CD14-positive monocyte (primary cell): ENCODE measurements at regions not wholly inside any gene's neighbourhood (a gene's known extent, or its start where the extent isn't known, plus 50 kb on each side); places are given as distances from the start of the nearest gene placed in this dataset.

ENCODE experiments used
- DNase-seq, 3 donors: peaks; one replicate each; pipeline ENCODE4 v3.0.0-alpha.2; 2011 to 2022
- H2AFZ ChIP-seq: 2 replicates; pipeline ENCODE4 v1.6.0; 2012; ENCODE audit warnings: mild to moderate bottlenecking, low read depth, low read length, inconsistent platforms; ENCODE audit not compliant: insufficient read depth, poor library complexity, severe bottlenecking
- H3K27ac ChIP-seq, 2 donors: 1 replicate in 1 of 2; 2 replicates in 1 of 2; pipeline ENCODE4 v1.5.1; 2012 to 2013; ENCODE audit warnings: low read length in 2 of 2, control low read depth in 1 of 2, inconsistent platforms in 1 of 2, low read depth in 1 of 2, mild to moderate bottlenecking in 1 of 2
- H3K27me3 ChIP-seq, 2 donors: one replicate each; pipeline versions ENCODE4 v1.6.0 to v1.6.1; 2011 to 2013; ENCODE audit warnings: low read length in 2 of 2; ENCODE audit not compliant: control insufficient read depth in 2 of 2, insufficient read depth in 2 of 2
- H3K36me3 ChIP-seq, 2 donors: replicated peaks in 1 of 2; 1 replicate in 1 of 2; 2 replicates in 1 of 2; pipeline versions ENCODE4 v1.5.1 to v1.6.1; 2012 to 2013; ENCODE audit warnings: low read length in 2 of 2, control low read depth in 1 of 2, inconsistent platforms in 1 of 2, mild to moderate bottlenecking in 1 of 2; ENCODE audit not compliant: insufficient read depth in 2 of 2, control insufficient read depth in 1 of 2
- H3K4me1 ChIP-seq, 2 donors: 1 replicate in 1 of 2; 2 replicates in 1 of 2; pipeline versions ENCODE4 v1.5.1 to v1.6.1; 2012 to 2013; ENCODE audit warnings: low read length in 2 of 2, control low read depth in 1 of 2, inconsistent platforms in 1 of 2, mild to moderate bottlenecking in 1 of 2, moderate library complexity in 1 of 2; ENCODE audit not compliant: insufficient read depth in 2 of 2, control insufficient read depth in 1 of 2
- H3K4me2 ChIP-seq: replicated peaks from 2 replicates; pipeline ENCODE3; 2012; ENCODE audit warnings: low read length, moderate library complexity, mild to moderate bottlenecking; ENCODE audit not compliant: poor library complexity, severe bottlenecking; ENCODE audit errors: extremely low read depth
- H3K4me3 ChIP-seq, 3 experiments: fragments of 200-600 bp in 1 of 3; sonication (generic) in 1 of 3; replicated peaks in 1 of 3; 1 replicate in 2 of 3; 2 replicates in 1 of 3; pipeline ENCODE4 v1.5.1; 2011 to 2013; ENCODE audit warnings: low read length in 3 of 3, mild to moderate bottlenecking in 3 of 3, control low read depth in 2 of 3, low read depth in 2 of 3, inconsistent platforms in 1 of 3, moderate library complexity in 1 of 3
- H3K79me2 ChIP-seq: 2 replicates; pipeline ENCODE4 v1.6.0; 2012; ENCODE audit warnings: mild to moderate bottlenecking, control low read depth, inconsistent platforms, low read length, moderate library complexity; ENCODE audit not compliant: insufficient read depth
- H3K9ac ChIP-seq: 2 replicates; pipeline ENCODE4 v1.6.0; 2017; ENCODE audit warnings: low read length, mild to moderate bottlenecking; ENCODE audit not compliant: insufficient read depth, poor library complexity, severe bottlenecking
- H3K9me3 ChIP-seq, 2 donors: replicated peaks in 1 of 2; 1 replicate in 1 of 2; 2 replicates in 1 of 2; pipeline versions ENCODE4 v1.5.1 to v1.6.1; 2012 to 2013; ENCODE audit warnings: low read length in 2 of 2, control low read depth in 1 of 2; ENCODE audit not compliant: control insufficient read depth in 1 of 2, insufficient read depth in 1 of 2
- H4K20me1 ChIP-seq: 2 replicates; pipeline ENCODE4 v1.6.0; 2012; ENCODE audit warnings: mild to moderate bottlenecking, low read length, control low read depth, moderate library complexity; ENCODE audit not compliant: insufficient read depth
- H3K27ac Mint-ChIP-seq, 7 donors: one replicate each; pipeline ENCODE4 v1.8.0; 2020; ENCODE audit warnings: mild to moderate bottlenecking in 7 of 7, mixed read lengths in 7 of 7, moderate library complexity in 6 of 7, inconsistent platforms in 2 of 7
- H3K27me3 Mint-ChIP-seq, 3 donors: one replicate each; pipeline ENCODE4 v1.8.0; 2021 to 2022; ENCODE audit warnings: low read depth in 3 of 3, mild to moderate bottlenecking in 3 of 3, mixed read lengths in 3 of 3, moderate library complexity in 3 of 3, inconsistent platforms in 1 of 3
- H3K36me3 Mint-ChIP-seq, 2 donors: one replicate each; pipeline ENCODE4 v1.8.0; 2020; ENCODE audit warnings: mixed read lengths in 2 of 2, inconsistent platforms in 1 of 2, mild to moderate bottlenecking in 1 of 2
- H3K4me1 Mint-ChIP-seq: one replicate; pipeline ENCODE4 v1.8.0; 2020; ENCODE audit warnings: mild to moderate bottlenecking, mixed read lengths
- H3K4me3 Mint-ChIP-seq, 2 donors: one replicate each; pipeline ENCODE4 v1.8.0; 2020; ENCODE audit warnings: mild to moderate bottlenecking in 2 of 2, mixed read lengths in 2 of 2, moderate library complexity in 1 of 2
- H3K9me3 Mint-ChIP-seq, 7 donors: one replicate each; pipeline ENCODE4 v1.8.0; 2020 to 2022; ENCODE audit warnings: mixed read lengths in 7 of 7, mild to moderate bottlenecking in 6 of 7, moderate library complexity in 6 of 7, inconsistent platforms in 2 of 7
- CTCF ChIP-seq: fragments of 200-600 bp; IDR thresholded peaks from one replicate; pipeline ENCODE4 v1.8.0; 2022; ENCODE audit warnings: antibody characterized with exemption, mild to moderate bottlenecking
- WGBS: methylation state at CpG from one replicate; pipeline ENCODE4 v1.1.5; 2013; ENCODE audit warnings: missing lambda C conversion rate; ENCODE audit not compliant: insufficient coverage; 5-methylcytosine and 5-hydroxymethylcytosine counted together
- intact Hi-C, 2 donors: fragments of 100-400 bp; cut with micrococcal nuclease; formaldehyde crosslinking; loops; one replicate each; pipeline versions ENCODE4 v1.15.0 to v1.15.1; 2023

GRCh38 chr6:81895511-81896185 is 143.2 kb upstream of the TENT5A start:
- H3K79me2 ChIP-seq, result no peaks in the 10 kb centered on the region
- H3K27me3 Mint-ChIP-seq, result peaks cover 0 to 1% (median 0%) of the 10 kb centered on the region in 3 donors
- intact Hi-C loops, result no loop called here
- no peak overlapping the region for H3K9ac ChIP-seq
- H3K4me3 Mint-ChIP-seq, result no peak overlapping the region
- peaks cover 5% of the 10 kb centered on the region for H3K4me1 Mint-ChIP-seq
- no peak overlapping the region for H2AFZ ChIP-seq
- H3K36me3 ChIP-seq, result no peaks in the 10 kb centered on the region
- no peak for DNase-seq
- H3K4me1 ChIP-seq, result no peaks in the 10 kb centered on the region
- H3K4me2 ChIP-seq, result no peak overlapping the region
- no peaks in the 10 kb centered on the region for H3K36me3 Mint-ChIP-seq
- H3K9me3 ChIP-seq, result no peaks in the 10 kb centered on the region
- no peak for TF ChIP-seq CTCF
- no peak overlapping the region for H3K4me3 ChIP-seq
- no peaks in the 10 kb centered on the region for H4K20me1 ChIP-seq
- peaks cover 0 to 2% (median 0%) of the 10 kb centered on the region in 7 donors for H3K9me3 Mint-ChIP-seq
- no peak overlapping the region for H3K27ac ChIP-seq
- H3K27me3 ChIP-seq, result no peaks in the 10 kb centered on the region
- WGBS, result 80% methylated on average over 1 of the region's 5 CpGs
- no peak overlapping the region for H3K27ac Mint-ChIP-seq

- H4K20me1 ChIP-seq, result no peaks in the 10 kb centered on the region
- H3K9ac ChIP-seq, result no peak overlapping the region
- Mint-ChIP-seq H3K36me3 (no peaks in the 10 kb centered on the region), H3K4me1 (peaks cover 6% of the 10 kb centered on the region), H3K9me3 (peaks cover 0 to 2% (median 0%) of the 10 kb centered on the region in 7 donors), H3K27me3 (peaks cover 0 to 1% (median 0%) of the 10 kb centered on the region in 3 donors), H3K27ac (no peak overlapping the region), H3K4me3 (no peak overlapping the region)
- TF ChIP-seq CTCF, result no peak
- H3K36me3 ChIP-seq, result no peaks in the 10 kb centered on the region
- no peak overlapping the region for H3K4me3 ChIP-seq
- DNase-seq, result no peak
- 100% methylated on average over 4 of the region's 6 CpGs for WGBS
- no peak overlapping the region for H3K27ac ChIP-seq
- H3K9me3 ChIP-seq, result no peaks in the 10 kb centered on the region
- no peaks in the 10 kb centered on the region for H3K79me2 ChIP-seq
- no peak overlapping the region for H2AFZ ChIP-seq
- H3K4me2 ChIP-seq, result no peak overlapping the region
- H3K27me3 ChIP-seq, result no peaks in the 10 kb centered on the region
- peaks cover 1 to 3% of the 10 kb centered on the region in 2 donors for H3K4me1 ChIP-seq
- intact Hi-C loops, result no loop called here
These were observed 142.3 kb upstream of the TENT5A start for GRCh38 chr6:81894788-81895271.
